ENCODE measurements at regions not wholly inside any gene's neighbourhood (a gene's known extent, or its start where the extent isn't known, plus 50 kb on each side); places are given as distances from the start of the nearest gene placed in this dataset.

- TF ChIP-seq CTCF (IDR thresholded peaks at IDR 0.05) (no peak), POLR2A (IDR thresholded peaks at IDR 0.05) (no peak)
Observed at GRCh38 chr2:6482256-6482655, 383.5 kb downstream of the CMPK2 start.
